ENCODE measurements at regions not wholly inside any gene's neighbourhood (a gene's known extent, or its start where the extent isn't known, plus 50 kb on each side); places are given as distances from the start of the nearest gene placed in this dataset.

- no peak for TF ChIP-seq CTCF (IDR thresholded peaks at IDR 0.05)
- TF ChIP-seq POLR2AphosphoS5 (IDR thresholded peaks at IDR 0.05; ENCODE audit: low read depth, low read length) = no peak
- no peak for TF ChIP-seq REST (IDR thresholded peaks at IDR 0.05; ENCODE audit: insufficient read depth in 1 of 2, low read depth in 2 of 2, low read length in 1 of 2)
These were observed 1295.1 kb upstream of the C9orf72 start for GRCh38 chr9:28868228-28868990.
